ENCODE measurements at regions not wholly inside any gene's neighbourhood (a gene's known extent, or its start where the extent isn't known, plus 50 kb on each side); places are given as distances from the start of the nearest gene placed in this dataset.

DNA sequence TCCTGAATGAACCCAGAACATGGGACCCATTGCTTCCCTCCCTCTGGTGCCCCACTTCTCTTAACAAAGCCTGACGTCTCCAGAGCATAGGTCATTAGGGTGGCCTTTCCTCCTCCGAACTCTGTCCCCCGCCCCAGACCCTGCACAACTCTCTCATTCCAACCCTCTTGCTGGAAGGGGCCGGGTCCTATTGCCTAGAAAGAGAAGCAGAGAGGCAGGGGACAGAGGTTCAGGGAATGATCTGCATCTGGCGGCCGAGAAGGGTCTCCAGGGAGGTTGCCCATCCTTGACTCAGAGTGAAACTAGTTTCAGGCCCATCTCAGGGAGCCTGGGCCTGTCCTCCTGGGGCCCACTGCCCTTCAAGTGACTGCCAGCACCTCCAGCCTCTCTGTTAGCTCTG lies 79.0 kb downstream of the LINGO1 start:
- TF ChIP-seq, protein P1, sequence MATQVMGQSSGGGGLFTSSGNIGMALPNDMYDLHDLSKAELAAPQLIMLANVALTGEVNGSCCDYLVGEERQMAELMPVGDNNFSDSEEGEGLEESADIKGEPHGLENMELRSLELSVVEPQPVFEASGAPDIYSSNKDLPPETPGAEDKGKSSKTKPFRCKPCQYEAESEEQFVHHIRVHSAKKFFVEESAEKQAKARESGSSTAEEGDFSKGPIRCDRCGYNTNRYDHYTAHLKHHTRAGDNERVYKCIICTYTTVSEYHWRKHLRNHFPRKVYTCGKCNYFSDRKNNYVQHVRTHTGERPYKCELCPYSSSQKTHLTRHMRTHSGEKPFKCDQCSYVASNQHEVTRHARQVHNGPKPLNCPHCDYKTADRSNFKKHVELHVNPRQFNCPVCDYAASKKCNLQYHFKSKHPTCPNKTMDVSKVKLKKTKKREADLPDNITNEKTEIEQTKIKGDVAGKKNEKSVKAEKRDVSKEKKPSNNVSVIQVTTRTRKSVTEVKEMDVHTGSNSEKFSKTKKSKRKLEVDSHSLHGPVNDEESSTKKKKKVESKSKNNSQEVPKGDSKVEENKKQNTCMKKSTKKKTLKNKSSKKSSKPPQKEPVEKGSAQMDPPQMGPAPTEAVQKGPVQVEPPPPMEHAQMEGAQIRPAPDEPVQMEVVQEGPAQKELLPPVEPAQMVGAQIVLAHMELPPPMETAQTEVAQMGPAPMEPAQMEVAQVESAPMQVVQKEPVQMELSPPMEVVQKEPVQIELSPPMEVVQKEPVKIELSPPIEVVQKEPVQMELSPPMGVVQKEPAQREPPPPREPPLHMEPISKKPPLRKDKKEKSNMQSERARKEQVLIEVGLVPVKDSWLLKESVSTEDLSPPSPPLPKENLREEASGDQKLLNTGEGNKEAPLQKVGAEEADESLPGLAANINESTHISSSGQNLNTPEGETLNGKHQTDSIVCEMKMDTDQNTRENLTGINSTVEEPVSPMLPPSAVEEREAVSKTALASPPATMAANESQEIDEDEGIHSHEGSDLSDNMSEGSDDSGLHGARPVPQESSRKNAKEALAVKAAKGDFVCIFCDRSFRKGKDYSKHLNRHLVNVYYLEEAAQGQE (IDR thresholded peaks at IDR 0.05; ENCODE audit: insufficient replicate concordance, low read depth): no peak
- TF ChIP-seq, protein P2, sequence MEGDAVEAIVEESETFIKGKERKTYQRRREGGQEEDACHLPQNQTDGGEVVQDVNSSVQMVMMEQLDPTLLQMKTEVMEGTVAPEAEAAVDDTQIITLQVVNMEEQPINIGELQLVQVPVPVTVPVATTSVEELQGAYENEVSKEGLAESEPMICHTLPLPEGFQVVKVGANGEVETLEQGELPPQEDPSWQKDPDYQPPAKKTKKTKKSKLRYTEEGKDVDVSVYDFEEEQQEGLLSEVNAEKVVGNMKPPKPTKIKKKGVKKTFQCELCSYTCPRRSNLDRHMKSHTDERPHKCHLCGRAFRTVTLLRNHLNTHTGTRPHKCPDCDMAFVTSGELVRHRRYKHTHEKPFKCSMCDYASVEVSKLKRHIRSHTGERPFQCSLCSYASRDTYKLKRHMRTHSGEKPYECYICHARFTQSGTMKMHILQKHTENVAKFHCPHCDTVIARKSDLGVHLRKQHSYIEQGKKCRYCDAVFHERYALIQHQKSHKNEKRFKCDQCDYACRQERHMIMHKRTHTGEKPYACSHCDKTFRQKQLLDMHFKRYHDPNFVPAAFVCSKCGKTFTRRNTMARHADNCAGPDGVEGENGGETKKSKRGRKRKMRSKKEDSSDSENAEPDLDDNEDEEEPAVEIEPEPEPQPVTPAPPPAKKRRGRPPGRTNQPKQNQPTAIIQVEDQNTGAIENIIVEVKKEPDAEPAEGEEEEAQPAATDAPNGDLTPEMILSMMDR (IDR thresholded peaks at IDR 0.05; ENCODE audit: insufficient read depth, low read length): no peak
